DOHH2 (cell line): ENCODE measurements at regions not wholly inside any gene's neighbourhood (a gene's known extent, or its start where the extent isn't known, plus 50 kb on each side); places are given as distances from the start of the nearest gene placed in this dataset.

Experiments
- H3F3A ChIP-seq: fragments of 200-600 bp; sonication (generic), shearing (Covaris generic); 2 replicates; pipeline ENCODE4 v1.6.0; 2016; ENCODE audit warnings: antibody characterized with exemption, mild to moderate bottlenecking; ENCODE audit not compliant: control insufficient read depth, insufficient read depth
- H3K27ac ChIP-seq: fragments of 200-600 bp; sonication (generic); 2 replicates; pipeline ENCODE4 v1.5.1; 2014; ENCODE audit warnings: low read depth, mild to moderate bottlenecking, low read length, moderate library complexity
- H3K27me3 ChIP-seq: fragments of 200-600 bp; sonication (generic); 2 replicates; pipeline ENCODE4 v1.6.1; 2014; ENCODE audit warnings: mild to moderate bottlenecking, low read length, mixed read lengths; ENCODE audit not compliant: control insufficient read depth
- H3K36me3 ChIP-seq: fragments of 200-600 bp; sonication (generic); 2 replicates; pipeline ENCODE4 v1.6.1; 2014; ENCODE audit warnings: mild to moderate bottlenecking, low read length, moderate library complexity, mixed read lengths; ENCODE audit not compliant: control insufficient read depth
- H3K4me1 ChIP-seq: fragments of 200-600 bp; sonication (generic); 2 replicates; pipeline ENCODE4 v1.6.1; 2014; ENCODE audit warnings: mild to moderate bottlenecking, low read length, mixed read lengths; ENCODE audit not compliant: control insufficient read depth
- H3K4me2 ChIP-seq: fragments of 200-600 bp; sonication (generic); 2 replicates; pipeline ENCODE4 v1.6.0; 2014; ENCODE audit warnings: mild to moderate bottlenecking, low read length, moderate library complexity
- H3K4me3 ChIP-seq: fragments of 200-600 bp; sonication (generic); 2 replicates; pipeline ENCODE4 v1.5.1; 2014; ENCODE audit warnings: mild to moderate bottlenecking, low read length, mixed read lengths
- H3K79me2 ChIP-seq: fragments of 200-600 bp; sonication (generic); 2 replicates; pipeline ENCODE4 v1.6.1; 2014; ENCODE audit warnings: mild to moderate bottlenecking, low read length, mixed read lengths; ENCODE audit not compliant: control insufficient read depth
- H3K9me2 ChIP-seq: fragments of 200-600 bp; sonication (generic); replicated peaks from 2 replicates; pipeline ENCODE4 v1.6.1; 2014; ENCODE audit warnings: mild to moderate bottlenecking, low read length, mixed read lengths; ENCODE audit not compliant: control insufficient read depth
- H3K9me3 ChIP-seq: fragments of 200-600 bp; sonication (generic); 2 replicates; pipeline ENCODE4 v1.6.1; 2014; ENCODE audit warnings: antibody characterized with exemption, low read length, mixed read lengths; ENCODE audit not compliant: control insufficient read depth, insufficient read depth
- H4K20me1 ChIP-seq: fragments of 200-600 bp; sonication (generic); 2 replicates; pipeline ENCODE4 v1.6.0; 2014; ENCODE audit warnings: low read depth, mild to moderate bottlenecking, antibody characterized with exemption, low read length, moderate library complexity; ENCODE audit not compliant: control insufficient read depth, insufficient read depth
- CTCF ChIP-seq: fragments of 200-600 bp; sonication (generic); IDR thresholded peaks from one replicate; pipeline ENCODE4 v1.5.1; 2014; ENCODE audit warnings: antibody characterized with exemption, mild to moderate bottlenecking, low read depth, low read length; ENCODE audit not compliant: poor library complexity, severe bottlenecking
- EZH2phosphoT487 ChIP-seq: fragments of 200-600 bp; sonication (generic); IDR thresholded peaks from 2 replicates; pipeline ENCODE4 v1.6.1; 2017; ENCODE audit warnings: borderline replicate concordance, mild to moderate bottlenecking, antibody characterized with exemption, low read length, moderate library complexity, mixed read lengths

- Histone ChIP-seq H3K4me2 (no peak overlapping the region), H3K27ac (no peak overlapping the region), H3K4me3 (no peak overlapping the region), H3K9me2 (no peaks in the 10 kb centered on the region), H3F3A (no peaks in the 10 kb centered on the region), H3K9me3 (no peaks in the 10 kb centered on the region), H3K79me2 (no peaks in the 10 kb centered on the region), H3K27me3 (no peaks in the 10 kb centered on the region), H3K36me3 (no peaks in the 10 kb centered on the region), H4K20me1 (no peaks in the 10 kb centered on the region), H3K4me1 (no peaks in the 10 kb centered on the region)
- no peak for TF ChIP-seq CTCF
- no peak for TF ChIP-seq EZH2phosphoT487
Measured at GRCh38 chr2:71780162-71780561, 326.8 kb downstream of the DYSF start.

- Histone ChIP-seq H4K20me1 (no peaks in the 10 kb centered on the region), H3K9me3 (no peaks in the 10 kb centered on the region), H3K4me1 (no peaks in the 10 kb centered on the region), H3K27ac (no peak overlapping the region), H3F3A (no peaks in the 10 kb centered on the region), H3K27me3 (no peaks in the 10 kb centered on the region), H3K4me3 (no peak overlapping the region), H3K79me2 (no peaks in the 10 kb centered on the region), H3K9me2 (no peaks in the 10 kb centered on the region), H3K36me3 (no peaks in the 10 kb centered on the region), H3K4me2 (no peak overlapping the region)
- TF ChIP-seq CTCF (no peak), EZH2phosphoT487 (no peak)
Measured at GRCh38 chr2:71779774-71780105, 326.4 kb downstream of the DYSF start.

GRCh38 chr2:71778936-71779773 is 325.8 kb downstream of the DYSF start:
- no peaks in the 10 kb centered on the region for H3K36me3 ChIP-seq
- H3K27me3 ChIP-seq, result no peaks in the 10 kb centered on the region
- TF ChIP-seq EZH2phosphoT487, result no peak
- no peak for TF ChIP-seq CTCF
- no peaks in the 10 kb centered on the region for H4K20me1 ChIP-seq
- H3K4me3 ChIP-seq, result no peak overlapping the region
- no peaks in the 10 kb centered on the region for H3K79me2 ChIP-seq
- no peaks in the 10 kb centered on the region for H3F3A ChIP-seq
- H3K9me3 ChIP-seq, result no peaks in the 10 kb centered on the region
- H3K4me2 ChIP-seq, result no peak overlapping the region
- H3K4me1 ChIP-seq, result no peaks in the 10 kb centered on the region
- no peak overlapping the region for H3K27ac ChIP-seq
- no peaks in the 10 kb centered on the region for H3K9me2 ChIP-seq
